Fibroblast of the aortic adventitia (primary cell): ENCODE measurements at regions not wholly inside any gene's neighbourhood (a gene's known extent, or its start where the extent isn't known, plus 50 kb on each side); places are given as distances from the start of the nearest gene placed in this dataset.

Experiments
- DNase-seq: peaks from one replicate; pipeline ENCODE4 v3.0.0-alpha.2; 2010; ENCODE audit warnings: low read depth
- H3K4me3 ChIP-seq: 2 replicates; pipeline ENCODE4 v1.5.1; 2011; ENCODE audit warnings: low read depth, mild to moderate bottlenecking, control low read depth, low read length, moderate library complexity
- TF ChIP-seq, protein P1 (sequence below): IDR thresholded peaks from 2 replicates; pipeline ENCODE4 v1.5.1; 2011; ENCODE audit warnings: mild to moderate bottlenecking, low read length, control low read depth, inconsistent platforms; ENCODE audit not compliant: insufficient read depth

DNA sequence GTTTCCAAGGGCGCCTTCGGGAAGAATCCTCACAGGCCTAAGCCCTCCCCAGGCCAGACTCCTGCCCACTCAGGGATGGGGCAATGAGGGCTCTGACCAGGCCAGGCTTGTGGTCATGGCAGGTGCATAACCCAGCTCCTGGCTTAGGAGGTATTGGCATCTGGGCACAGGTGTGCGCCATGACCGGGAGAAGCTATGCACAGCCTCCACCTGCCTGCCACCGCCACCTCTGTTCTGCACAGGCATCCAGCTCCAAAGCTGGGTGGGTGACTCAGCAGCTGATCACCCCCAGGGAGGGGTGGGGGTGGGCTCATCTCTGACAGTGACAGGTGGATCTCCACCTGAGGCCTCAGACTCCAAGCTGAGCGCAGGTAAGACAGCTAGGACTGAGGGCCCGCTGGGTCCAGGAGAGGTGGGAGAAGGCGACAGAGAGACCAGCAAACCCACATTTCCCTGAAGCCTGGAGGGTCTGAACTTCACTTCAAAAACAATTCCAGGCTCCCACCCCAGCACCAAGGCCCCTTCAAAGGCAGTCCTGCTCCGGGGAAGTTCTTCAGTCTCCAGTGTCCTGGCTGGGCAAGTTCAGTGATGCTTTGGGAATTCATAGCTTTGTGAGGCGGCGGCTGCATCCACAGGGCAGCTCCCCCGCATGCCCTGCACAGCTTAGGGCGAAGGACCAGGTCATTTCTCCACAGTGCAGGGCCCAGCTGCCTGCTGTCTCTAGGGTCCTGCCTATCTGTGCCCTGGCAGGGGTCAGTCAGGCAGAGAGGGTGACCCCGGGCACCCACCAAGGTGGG lies 121.6 kb upstream of the SMURF2 start:
- DNase-seq: no peak
- TF ChIP-seq, protein P1, sequence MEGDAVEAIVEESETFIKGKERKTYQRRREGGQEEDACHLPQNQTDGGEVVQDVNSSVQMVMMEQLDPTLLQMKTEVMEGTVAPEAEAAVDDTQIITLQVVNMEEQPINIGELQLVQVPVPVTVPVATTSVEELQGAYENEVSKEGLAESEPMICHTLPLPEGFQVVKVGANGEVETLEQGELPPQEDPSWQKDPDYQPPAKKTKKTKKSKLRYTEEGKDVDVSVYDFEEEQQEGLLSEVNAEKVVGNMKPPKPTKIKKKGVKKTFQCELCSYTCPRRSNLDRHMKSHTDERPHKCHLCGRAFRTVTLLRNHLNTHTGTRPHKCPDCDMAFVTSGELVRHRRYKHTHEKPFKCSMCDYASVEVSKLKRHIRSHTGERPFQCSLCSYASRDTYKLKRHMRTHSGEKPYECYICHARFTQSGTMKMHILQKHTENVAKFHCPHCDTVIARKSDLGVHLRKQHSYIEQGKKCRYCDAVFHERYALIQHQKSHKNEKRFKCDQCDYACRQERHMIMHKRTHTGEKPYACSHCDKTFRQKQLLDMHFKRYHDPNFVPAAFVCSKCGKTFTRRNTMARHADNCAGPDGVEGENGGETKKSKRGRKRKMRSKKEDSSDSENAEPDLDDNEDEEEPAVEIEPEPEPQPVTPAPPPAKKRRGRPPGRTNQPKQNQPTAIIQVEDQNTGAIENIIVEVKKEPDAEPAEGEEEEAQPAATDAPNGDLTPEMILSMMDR: no peak
- no peak overlapping the region for H3K4me3 ChIP-seq

DNA sequence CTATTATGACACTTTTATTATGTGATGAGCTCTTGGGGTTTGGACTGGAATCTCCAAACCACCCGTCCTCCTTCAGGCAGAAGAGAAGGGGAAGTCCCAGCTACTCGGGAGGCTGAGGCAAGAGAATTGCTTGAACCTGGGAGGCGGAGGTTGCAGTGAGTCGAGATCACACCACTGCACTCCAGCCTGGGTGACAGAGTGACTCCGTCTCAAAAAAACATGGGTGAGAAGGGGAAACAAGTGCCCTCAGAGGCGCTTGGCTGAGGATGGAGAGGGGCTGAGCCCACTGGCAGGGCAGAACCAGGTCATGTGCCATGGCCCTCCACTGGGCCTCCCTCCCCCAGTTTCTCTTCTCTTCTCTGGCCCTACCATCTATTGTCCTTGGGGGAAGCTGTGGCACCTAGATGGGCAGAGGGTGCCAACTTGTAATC lies 120.9 kb upstream of the SMURF2 start:
- TF ChIP-seq, protein P1: no peak
- DNase-seq: no peak
- H3K4me3 ChIP-seq: no peak overlapping the region

DNA sequence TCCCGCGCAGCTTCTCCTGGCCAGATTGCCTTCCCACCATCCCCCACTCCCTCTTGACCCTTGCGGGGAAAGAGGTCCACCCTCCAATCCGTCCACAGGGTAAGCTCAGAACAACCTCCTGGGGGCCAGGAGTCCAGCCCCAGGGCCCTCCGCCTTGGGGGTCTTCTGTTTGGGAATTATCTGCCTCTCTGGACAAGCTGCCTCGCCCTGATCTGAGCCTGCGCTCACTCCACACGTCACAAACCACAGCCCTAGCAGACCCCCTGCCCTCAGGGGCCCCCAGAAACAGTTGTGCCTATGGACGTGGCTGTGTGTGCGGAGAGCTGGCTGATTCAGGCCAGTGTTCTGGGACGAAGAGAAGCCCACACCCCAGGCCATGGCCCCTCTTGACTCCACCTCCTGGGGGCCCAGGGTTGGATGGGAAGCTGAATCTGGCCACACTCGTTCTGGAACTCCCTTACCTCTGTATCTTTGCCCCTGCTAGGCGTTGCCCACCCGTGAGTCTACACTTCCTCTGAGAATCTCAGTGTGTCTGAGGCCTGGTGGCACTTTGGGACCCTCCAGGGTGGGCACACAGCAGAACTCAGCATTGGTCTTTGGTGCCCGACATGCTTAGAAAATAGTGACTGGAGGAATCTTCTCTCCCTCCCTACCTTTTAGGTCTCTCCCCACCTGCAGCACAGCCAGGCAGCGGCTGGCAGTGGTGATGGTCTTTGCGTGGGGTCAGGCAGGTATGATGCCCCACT lies 119.9 kb upstream of the SMURF2 start:
- H3K4me3 ChIP-seq: no peak overlapping the region
- DNase-seq: no peak
- TF ChIP-seq, protein P1: no peak

DNA sequence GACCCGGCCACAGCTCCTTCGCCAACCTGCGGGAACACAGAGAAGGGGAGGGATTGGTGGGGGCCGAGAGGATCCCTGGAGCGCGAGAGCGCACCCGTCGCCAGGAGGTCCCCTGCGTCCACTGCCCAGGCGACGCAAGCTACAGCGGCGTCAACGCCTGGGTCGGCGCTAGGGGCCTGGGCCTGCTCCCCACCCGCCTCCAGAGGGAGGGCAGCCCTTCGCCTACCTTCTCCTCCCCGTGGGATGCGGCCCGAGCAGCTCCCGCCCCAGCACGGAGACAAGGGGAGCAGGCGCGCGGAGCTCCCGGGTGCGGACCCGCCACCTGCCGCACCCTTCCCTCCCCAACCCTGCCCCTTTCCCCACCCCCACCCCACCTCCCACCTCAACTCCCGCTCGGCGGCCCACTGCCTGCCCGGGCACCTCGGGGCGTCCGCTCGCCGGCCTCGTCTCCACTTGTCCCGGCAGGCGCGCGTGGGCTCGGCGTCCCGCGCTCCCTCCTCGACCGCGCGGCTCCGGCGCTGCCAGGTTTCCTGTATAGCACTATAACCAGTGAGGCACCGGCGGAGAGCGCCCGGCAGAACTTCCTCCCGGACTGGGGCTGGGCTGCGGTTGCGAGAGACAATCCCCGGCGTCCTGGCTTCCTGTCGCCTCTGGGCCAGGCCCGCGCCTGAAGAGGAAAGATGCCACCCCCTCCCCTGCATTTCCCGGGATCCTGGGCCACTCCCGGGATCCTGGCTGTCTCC lies 119.1 kb upstream of the SMURF2 start:
- TF ChIP-seq, protein P1: no peak

DNA sequence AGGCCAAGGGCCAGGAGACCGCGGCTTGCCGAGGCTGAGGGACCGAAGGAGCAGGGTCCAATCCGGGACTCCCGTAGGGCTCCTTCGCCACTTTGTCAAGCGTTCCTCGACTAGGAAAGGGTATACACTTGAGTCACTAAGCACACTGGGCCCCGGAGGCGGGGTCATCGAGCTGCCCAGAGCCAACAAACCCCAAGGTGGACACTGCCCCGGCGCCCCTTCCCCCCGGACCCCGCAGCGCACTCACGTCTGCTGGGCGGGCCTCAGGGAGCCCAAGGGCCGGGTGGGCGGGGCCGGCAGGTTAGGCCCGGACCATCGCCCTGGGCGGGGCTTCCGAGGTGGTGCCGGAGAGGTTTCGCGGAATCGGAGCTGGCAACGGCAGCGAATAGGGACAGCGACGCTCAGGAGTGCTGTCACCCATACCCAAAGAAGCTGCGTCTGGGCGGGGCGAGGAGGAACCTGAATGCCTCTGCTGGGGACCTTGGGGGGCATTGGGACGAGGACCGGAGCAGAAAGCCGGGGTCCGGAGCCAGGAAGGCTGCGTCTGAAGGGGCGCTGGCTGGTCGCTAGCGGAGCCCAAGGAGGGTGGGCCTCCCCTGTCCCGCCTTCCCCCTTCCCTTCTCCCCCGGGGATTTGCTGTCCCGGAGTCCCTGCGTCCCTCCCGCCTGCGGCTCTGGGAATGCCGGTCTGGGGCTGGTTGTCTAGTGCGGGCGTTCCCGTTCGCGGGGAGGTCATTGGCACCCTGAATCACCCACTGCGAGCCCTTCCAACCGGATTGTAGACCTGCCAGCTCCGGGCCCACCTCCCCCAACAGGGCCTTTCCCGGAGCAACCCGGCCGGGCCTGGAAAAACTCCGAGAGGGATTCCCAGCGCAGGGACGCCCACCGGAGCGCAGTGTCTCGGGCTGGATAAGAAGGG lies 118.2 kb upstream of the SMURF2 start:
- TF ChIP-seq, protein P1: no peak
- no peak overlapping the region for H3K4me3 ChIP-seq
- DNase-seq: no peak

More for the DNA sequence above, 119.1 kb upstream of the SMURF2 start:
- H3K4me3 ChIP-seq: no peak overlapping the region
- no peak for DNase-seq
